Neural cell (in vitro differentiated cells): ENCODE measurements at regions not wholly inside any gene's neighbourhood (a gene's known extent, or its start where the extent isn't known, plus 50 kb on each side); places are given as distances from the start of the nearest gene placed in this dataset.

Experiments
- H2AFZ ChIP-seq: fragments of 200-600, 300-800 bp; sonication (generic), shearing (Covaris generic); 2 replicates; pipeline ENCODE4 v1.6.0; 2014; ENCODE audit warnings: low read depth, mild to moderate bottlenecking, antibody characterized with exemption, low read length, moderate library complexity
- H3F3A ChIP-seq: fragments of 200-600 bp; shearing (Covaris generic); 2 replicates; pipeline ENCODE4 v1.6.1; 2016; ENCODE audit warnings: mild to moderate bottlenecking, moderate library complexity, mixed read lengths, antibody characterized with exemption, low read length; ENCODE audit not compliant: insufficient read depth, poor library complexity, severe bottlenecking
- H3K27ac ChIP-seq: fragments of 200-600, 300-800 bp; sonication (generic), shearing (Covaris generic); 2 replicates; pipeline ENCODE4 v1.5.1; 2014; ENCODE audit warnings: mild to moderate bottlenecking, low read length, moderate library complexity
- H3K27me3 ChIP-seq: fragments of 300-800, 200-600 bp; sonication (generic), shearing (Covaris generic); 2 replicates; pipeline ENCODE4 v1.6.0; 2014; ENCODE audit warnings: mild to moderate bottlenecking, low read depth, low read length, moderate library complexity; ENCODE audit not compliant: insufficient read depth
- H3K36me3 ChIP-seq: fragments of 300-800, 200-600 bp; sonication (generic), shearing (Covaris generic); 2 replicates; pipeline ENCODE4 v1.5.1; 2014; ENCODE audit warnings: mild to moderate bottlenecking, antibody characterized with exemption, low read length, moderate library complexity; ENCODE audit not compliant: insufficient read depth
- H3K4me2 ChIP-seq: fragments of 300-800, 200-600 bp; sonication (generic), shearing (Covaris generic); 2 replicates; pipeline ENCODE4 v1.6.0; 2014; ENCODE audit warnings: mild to moderate bottlenecking, low read length
- H3K4me3 ChIP-seq: fragments of 300-800, 200-600 bp; sonication (generic), shearing (Covaris generic); 2 replicates; pipeline ENCODE4 v1.5.1; 2014; ENCODE audit warnings: mild to moderate bottlenecking, low read length, moderate library complexity
- H3K79me2 ChIP-seq: fragments of 200-600 bp; shearing (Covaris generic); replicated peaks from 2 replicates; pipeline ENCODE4 v1.6.0; 2014; ENCODE audit warnings: mild to moderate bottlenecking, low read length, moderate library complexity; ENCODE audit not compliant: insufficient read depth
- H3K9ac ChIP-seq: fragments of 300-800, 200-600 bp; sonication (generic), shearing (Covaris generic); 2 replicates; pipeline ENCODE4 v1.6.1; 2016; ENCODE audit warnings: mild to moderate bottlenecking, low read length, mixed read lengths
- H3K9me2 ChIP-seq: fragments of 200-600 bp; shearing (Covaris generic); 2 replicates; pipeline ENCODE4 v1.6.1; 2016; ENCODE audit warnings: mild to moderate bottlenecking, low read length, mixed read lengths; ENCODE audit not compliant: insufficient read depth
- H3K9me3 ChIP-seq: fragments of 200-600, 300-800 bp; sonication (generic), shearing (Covaris generic); 2 replicates; pipeline ENCODE4 v1.6.1; 2016; ENCODE audit warnings: mild to moderate bottlenecking, mixed run types, low read length, moderate library complexity, mixed read lengths
- H4K20me1 ChIP-seq: fragments of 200-600 bp; shearing (Covaris generic); 2 replicates; pipeline ENCODE4 v1.6.1; 2016; ENCODE audit warnings: mild to moderate bottlenecking, mixed run types; ENCODE audit not compliant: insufficient read depth
- EP300 ChIP-seq: fragments of 450-650 bp; conservative IDR thresholded peaks from 2 replicates; pipeline ENCODE4 v1.6.1; 2014; ENCODE audit warnings: antibody characterized with exemption, mild to moderate bottlenecking, moderate library complexity; ENCODE audit not compliant: poor library complexity, severe bottlenecking
- EZH2 ChIP-seq: fragments of 200-600, 300-800 bp; shearing (Covaris generic), sonication (generic); IDR thresholded peaks from 2 replicates; pipeline ENCODE4 v1.6.1; 2014; ENCODE audit warnings: antibody characterized with exemption, low read length, borderline replicate concordance, mild to moderate bottlenecking; ENCODE audit not compliant: insufficient read depth, poor library complexity, severe bottlenecking
- MXI1 ChIP-seq: fragments of 450-650 bp; conservative IDR thresholded peaks from 2 replicates; pipeline ENCODE4 v1.6.1; 2014; ENCODE audit warnings: antibody characterized with exemption, mild to moderate bottlenecking; ENCODE audit not compliant: poor library complexity, severe bottlenecking
- POLR2AphosphoS5 ChIP-seq: IDR thresholded peaks from 2 replicates; pipeline ENCODE4 v1.6.1; 2012
- RAD21 ChIP-seq: fragments of 450-650 bp; conservative IDR thresholded peaks from 2 replicates; pipeline ENCODE4 v1.6.1; 2014; ENCODE audit warnings: antibody characterized with exemption, mild to moderate bottlenecking, moderate library complexity
- SMC3 ChIP-seq: fragments of 450-650 bp; conservative IDR thresholded peaks from 2 replicates; pipeline ENCODE4 v1.6.1; 2014; ENCODE audit warnings: antibody characterized with exemption, mild to moderate bottlenecking, moderate library complexity; ENCODE audit not compliant: poor library complexity
- TAF1 ChIP-seq: IDR thresholded peaks from 2 replicates; pipeline ENCODE4 v1.6.1; 2012; ENCODE audit warnings: low read depth
- TF ChIP-seq, protein P1 (sequence below): fragments of 450-650 bp; IDR thresholded peaks from 2 replicates; pipeline ENCODE4 v1.5.1; 2014; ENCODE audit warnings: antibody characterized with exemption, mild to moderate bottlenecking, moderate library complexity; ENCODE audit not compliant: poor library complexity, severe bottlenecking
- TF ChIP-seq, protein P2 (sequence below): IDR thresholded peaks from 2 replicates; pipeline ENCODE4 v1.6.1; 2012; ENCODE audit warnings: borderline replicate concordance

DNA sequence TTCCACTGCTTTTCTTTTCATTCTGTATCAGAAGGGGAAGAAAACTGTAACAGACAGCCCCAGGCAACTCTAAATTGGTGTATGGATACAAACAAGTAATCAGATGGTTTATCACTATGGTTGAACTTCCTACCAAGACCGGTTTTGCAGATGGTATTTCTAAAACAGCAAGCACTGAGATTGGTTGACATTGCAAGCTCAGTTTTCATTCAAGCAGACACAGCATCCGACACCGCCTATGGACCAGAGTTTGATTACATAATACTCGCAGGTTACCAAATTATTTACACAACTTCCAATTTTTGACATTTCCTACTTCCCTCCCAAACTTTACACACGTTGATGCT lies 209.9 kb downstream of the ALDH8A1 start:
- H3K4me2 ChIP-seq = no peak overlapping the region
- H3F3A ChIP-seq = no peaks in the 10 kb centered on the region
- H3K4me3 ChIP-seq = no peak overlapping the region
- no peak overlapping the region for H3K9ac ChIP-seq
- H3K79me2 ChIP-seq = no peaks in the 10 kb centered on the region
- H3K27me3 ChIP-seq = no peaks in the 10 kb centered on the region
- no peaks in the 10 kb centered on the region for H4K20me1 ChIP-seq
- no peaks in the 10 kb centered on the region for H3K9me2 ChIP-seq
- H2AFZ ChIP-seq = no peak overlapping the region
- H3K36me3 ChIP-seq = no peaks in the 10 kb centered on the region
- H3K27ac ChIP-seq = no peak overlapping the region
- no peaks in the 10 kb centered on the region for H3K9me3 ChIP-seq
- TF ChIP-seq SMC3 = no peak
- no peak for TF ChIP-seq MXI1
- no peak for TF ChIP-seq TAF1
- no peak for TF ChIP-seq RAD21
- TF ChIP-seq EZH2 = no peak
- no peak for TF ChIP-seq EP300
- no peak for TF ChIP-seq POLR2AphosphoS5

DNA sequence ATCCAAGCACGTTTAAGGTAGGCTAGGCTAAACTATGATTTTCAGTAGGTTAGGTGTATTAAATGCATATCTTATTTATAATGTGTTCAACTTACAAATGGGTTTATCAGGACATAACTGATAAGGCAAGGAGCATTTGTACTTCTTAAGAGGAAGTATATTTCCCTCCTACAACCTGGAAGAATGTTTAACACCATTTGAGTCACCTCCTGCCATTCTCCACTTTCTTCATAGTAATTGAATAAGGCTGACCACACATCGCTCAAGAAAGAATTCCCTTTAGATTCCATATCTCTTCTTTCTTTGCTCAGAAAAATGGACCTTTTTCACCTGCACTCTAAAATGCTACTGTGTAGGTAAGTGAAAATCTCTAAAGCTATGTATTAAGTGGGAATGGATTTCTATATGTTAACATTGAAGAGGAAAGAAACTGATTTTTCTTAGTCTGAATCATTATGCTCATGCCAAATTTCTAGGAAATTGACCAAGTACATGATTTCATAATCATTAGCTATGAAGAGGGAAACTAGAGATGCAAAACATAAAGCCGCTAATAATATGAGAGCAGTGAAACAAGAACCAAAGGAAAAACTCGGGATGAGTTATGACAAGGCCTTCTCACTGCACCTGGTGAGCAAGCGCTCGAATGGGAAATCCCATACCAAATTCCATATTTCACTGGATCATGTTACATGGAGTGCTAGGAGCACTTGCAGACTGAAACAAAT lies 210.4 kb downstream of the ALDH8A1 start:
- Histone ChIP-seq H3K4me2 (no peak overlapping the region), H3K27ac (no peak overlapping the region), H3K9ac (no peak overlapping the region), H4K20me1 (no peaks in the 10 kb centered on the region), H3K27me3 (no peaks in the 10 kb centered on the region), H2AFZ (no peak overlapping the region), H3K9me2 (no peaks in the 10 kb centered on the region), H3F3A (no peaks in the 10 kb centered on the region), H3K9me3 (no peaks in the 10 kb centered on the region), H3K79me2 (no peaks in the 10 kb centered on the region), H3K4me3 (no peak overlapping the region), H3K36me3 (no peaks in the 10 kb centered on the region)
- TF ChIP-seq, protein P1, sequence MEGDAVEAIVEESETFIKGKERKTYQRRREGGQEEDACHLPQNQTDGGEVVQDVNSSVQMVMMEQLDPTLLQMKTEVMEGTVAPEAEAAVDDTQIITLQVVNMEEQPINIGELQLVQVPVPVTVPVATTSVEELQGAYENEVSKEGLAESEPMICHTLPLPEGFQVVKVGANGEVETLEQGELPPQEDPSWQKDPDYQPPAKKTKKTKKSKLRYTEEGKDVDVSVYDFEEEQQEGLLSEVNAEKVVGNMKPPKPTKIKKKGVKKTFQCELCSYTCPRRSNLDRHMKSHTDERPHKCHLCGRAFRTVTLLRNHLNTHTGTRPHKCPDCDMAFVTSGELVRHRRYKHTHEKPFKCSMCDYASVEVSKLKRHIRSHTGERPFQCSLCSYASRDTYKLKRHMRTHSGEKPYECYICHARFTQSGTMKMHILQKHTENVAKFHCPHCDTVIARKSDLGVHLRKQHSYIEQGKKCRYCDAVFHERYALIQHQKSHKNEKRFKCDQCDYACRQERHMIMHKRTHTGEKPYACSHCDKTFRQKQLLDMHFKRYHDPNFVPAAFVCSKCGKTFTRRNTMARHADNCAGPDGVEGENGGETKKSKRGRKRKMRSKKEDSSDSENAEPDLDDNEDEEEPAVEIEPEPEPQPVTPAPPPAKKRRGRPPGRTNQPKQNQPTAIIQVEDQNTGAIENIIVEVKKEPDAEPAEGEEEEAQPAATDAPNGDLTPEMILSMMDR = no peak
- TF ChIP-seq EP300 (no peak), MXI1 (no peak), RAD21 (no peak), EZH2 (no peak), SMC3 (no peak), POLR2AphosphoS5 (no peak), TAF1 (no peak)
- TF ChIP-seq, protein P2, sequence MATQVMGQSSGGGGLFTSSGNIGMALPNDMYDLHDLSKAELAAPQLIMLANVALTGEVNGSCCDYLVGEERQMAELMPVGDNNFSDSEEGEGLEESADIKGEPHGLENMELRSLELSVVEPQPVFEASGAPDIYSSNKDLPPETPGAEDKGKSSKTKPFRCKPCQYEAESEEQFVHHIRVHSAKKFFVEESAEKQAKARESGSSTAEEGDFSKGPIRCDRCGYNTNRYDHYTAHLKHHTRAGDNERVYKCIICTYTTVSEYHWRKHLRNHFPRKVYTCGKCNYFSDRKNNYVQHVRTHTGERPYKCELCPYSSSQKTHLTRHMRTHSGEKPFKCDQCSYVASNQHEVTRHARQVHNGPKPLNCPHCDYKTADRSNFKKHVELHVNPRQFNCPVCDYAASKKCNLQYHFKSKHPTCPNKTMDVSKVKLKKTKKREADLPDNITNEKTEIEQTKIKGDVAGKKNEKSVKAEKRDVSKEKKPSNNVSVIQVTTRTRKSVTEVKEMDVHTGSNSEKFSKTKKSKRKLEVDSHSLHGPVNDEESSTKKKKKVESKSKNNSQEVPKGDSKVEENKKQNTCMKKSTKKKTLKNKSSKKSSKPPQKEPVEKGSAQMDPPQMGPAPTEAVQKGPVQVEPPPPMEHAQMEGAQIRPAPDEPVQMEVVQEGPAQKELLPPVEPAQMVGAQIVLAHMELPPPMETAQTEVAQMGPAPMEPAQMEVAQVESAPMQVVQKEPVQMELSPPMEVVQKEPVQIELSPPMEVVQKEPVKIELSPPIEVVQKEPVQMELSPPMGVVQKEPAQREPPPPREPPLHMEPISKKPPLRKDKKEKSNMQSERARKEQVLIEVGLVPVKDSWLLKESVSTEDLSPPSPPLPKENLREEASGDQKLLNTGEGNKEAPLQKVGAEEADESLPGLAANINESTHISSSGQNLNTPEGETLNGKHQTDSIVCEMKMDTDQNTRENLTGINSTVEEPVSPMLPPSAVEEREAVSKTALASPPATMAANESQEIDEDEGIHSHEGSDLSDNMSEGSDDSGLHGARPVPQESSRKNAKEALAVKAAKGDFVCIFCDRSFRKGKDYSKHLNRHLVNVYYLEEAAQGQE = no peak
